ENCODE measurements at regions not wholly inside any gene's neighbourhood (a gene's known extent, or its start where the extent isn't known, plus 50 kb on each side); places are given as distances from the start of the nearest gene placed in this dataset.
"Not testable (repeated sequence)": the region's sequence is repeated elsewhere in the genome, so short reads cannot be mapped to it uniquely, and the experiment has no call there.

DNA sequence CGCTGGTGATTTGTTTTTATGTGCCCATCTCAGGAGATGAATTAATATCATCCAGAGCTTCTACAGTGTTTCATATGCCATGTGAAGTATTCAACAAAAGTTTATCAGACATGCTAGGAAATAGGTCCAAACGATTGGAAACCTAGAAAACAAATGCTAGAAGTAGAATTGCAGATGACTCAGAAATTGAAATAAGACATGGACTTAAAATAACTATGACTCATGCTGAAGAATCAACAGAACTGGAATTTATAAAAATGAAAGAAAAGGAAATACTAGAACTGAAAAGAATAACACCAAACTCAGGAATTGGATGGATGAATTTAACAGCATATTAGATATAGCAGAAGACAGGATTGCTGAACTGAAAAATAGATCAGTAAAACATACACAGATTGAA lies 172.7 kb upstream of the GIMD1 start:
- in situ Hi-C loops (cut with MboI; ENCODE audit: low sequenced_read_pairs) = no loop called here

DNA sequence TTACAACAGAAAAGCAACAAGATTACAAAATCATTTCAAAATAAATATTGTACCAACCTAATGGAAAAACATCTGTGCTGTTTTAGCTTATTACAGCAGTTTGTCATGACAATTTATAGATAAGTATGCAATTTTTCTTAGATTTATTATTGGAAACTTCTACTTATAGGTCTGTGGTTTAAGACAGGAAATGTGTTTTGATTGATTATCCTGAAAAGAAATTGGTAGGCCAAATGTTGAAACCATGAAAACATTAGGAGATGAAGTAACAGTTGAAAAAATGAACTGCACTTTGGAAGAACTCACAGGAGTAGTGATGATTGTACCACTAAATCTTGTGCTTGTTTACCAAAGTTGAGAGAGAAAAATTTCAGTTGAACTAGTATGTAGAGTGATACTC lies 162.2 kb upstream of the GIMD1 start:
- in situ Hi-C loops (cut with MboI; ENCODE audit: low sequenced_read_pairs) = no loop called here

DNA sequence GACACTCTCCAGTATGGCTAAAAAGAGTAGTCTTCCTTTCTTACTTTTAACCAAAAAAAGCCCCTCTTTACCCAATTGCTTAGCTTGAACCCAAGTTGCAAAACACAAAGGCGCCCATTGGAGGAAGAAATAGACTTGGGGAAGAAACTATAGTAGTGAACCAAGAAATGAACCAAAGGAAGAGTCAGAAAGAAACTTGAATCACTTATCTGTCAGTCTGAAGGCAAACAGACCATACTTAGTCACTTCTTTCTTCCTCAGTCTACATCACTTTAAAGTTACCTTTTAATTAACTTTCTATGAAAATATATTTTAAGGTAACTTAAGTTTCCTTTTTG lies 161.4 kb upstream of the GIMD1 start:
- in situ Hi-C loops (cut with MboI; ENCODE audit: low sequenced_read_pairs) = no loop called here

- in situ Hi-C loops (cut with MboI; ENCODE audit: low sequenced_read_pairs) = no loop called here
These were observed 160.9 kb upstream of the GIMD1 start for GRCh38 chr4:106529348-106530023.

- in situ Hi-C loops (cut with MboI; ENCODE audit: low sequenced_read_pairs) = no loop called here
These were observed 158.7 kb upstream of the GIMD1 start for GRCh38 chr4:106527316-106527715.

DNA sequence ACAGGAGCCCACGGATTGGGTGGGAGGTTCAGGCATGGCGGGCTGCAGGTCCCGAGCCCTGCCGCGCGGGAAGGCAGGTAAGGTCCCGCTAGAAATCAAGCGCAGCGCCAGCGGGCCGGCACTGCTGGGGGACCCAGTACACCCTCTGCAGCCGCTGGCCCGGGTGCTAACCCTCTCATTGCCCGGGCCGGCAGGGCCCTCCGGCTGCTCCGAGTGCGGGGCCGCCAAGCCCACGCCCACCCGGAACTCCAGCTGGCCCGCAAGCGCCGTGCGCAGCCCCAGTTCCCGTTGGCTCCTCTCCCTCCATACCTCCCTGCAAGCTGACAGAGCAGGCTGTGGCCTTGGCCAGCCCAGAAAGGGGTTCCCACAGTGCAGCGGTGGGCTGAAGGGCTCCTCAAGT lies 156.8 kb upstream of the GIMD1 start:
- in situ Hi-C loops (cut with MboI; ENCODE audit: low sequenced_read_pairs) = not testable (repeated sequence)

GRCh38 chr4:106524772-106525171 lies 156.2 kb upstream of the GIMD1 start:
- in situ Hi-C loops (cut with MboI; ENCODE audit: low sequenced_read_pairs) = not testable (repeated sequence)

DNA sequence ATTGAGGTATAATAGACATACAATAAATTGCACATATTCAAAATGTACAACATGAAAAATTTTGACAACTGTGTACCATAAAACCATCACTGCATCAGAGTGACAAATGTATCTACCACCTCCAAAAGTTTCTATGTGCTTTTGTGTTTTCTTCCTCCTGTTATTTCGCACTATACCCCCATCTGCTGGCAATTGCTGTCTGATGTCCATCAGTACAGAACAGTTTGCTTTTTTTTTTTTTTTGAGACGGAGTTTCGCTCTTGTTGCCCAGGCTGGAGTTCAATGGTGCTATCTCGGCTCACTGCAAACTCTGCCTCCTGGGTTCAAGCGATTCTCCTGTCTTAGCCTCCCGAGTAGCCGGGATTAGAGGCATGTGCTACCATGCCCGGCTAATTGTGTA lies 154.3 kb upstream of the GIMD1 start:
- in situ Hi-C loops (cut with MboI; ENCODE audit: low sequenced_read_pairs) = no loop called here

GRCh38 chr4:106512706-106513105 lies 144.1 kb upstream of the GIMD1 start:
- in situ Hi-C loops (cut with MboI; ENCODE audit: low sequenced_read_pairs) = no loop called here

DNA sequence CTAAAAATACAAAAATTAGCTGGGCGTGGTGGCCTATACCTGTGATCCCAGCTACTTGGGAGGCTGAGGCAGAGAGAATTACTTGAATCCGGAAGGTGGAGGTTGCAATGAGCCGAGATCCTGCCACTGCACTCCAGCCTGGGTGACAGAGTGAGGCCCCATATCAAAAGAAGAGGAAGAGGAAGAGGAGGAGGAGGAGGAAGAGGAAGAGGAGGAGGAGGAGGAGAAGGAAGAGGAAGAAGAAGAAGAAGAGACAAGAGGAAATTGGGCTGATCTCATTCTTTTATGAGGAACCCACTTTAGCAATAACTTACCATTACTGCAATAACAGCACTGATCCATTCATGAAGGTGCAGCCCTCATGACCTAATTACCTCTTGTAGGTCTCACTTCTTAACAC lies 138.9 kb upstream of the GIMD1 start:
- in situ Hi-C loops (cut with MboI; ENCODE audit: low sequenced_read_pairs) = no loop called here

GRCh38 chr4:106503116-106504050 lies 134.8 kb upstream of the GIMD1 start:
- in situ Hi-C loops (cut with MboI; ENCODE audit: low sequenced_read_pairs) = no loop called here

- in situ Hi-C loops (cut with MboI; ENCODE audit: low sequenced_read_pairs) = no loop called here
These were observed 133.6 kb upstream of the GIMD1 start for GRCh38 chr4:106502106-106502699.

DNA sequence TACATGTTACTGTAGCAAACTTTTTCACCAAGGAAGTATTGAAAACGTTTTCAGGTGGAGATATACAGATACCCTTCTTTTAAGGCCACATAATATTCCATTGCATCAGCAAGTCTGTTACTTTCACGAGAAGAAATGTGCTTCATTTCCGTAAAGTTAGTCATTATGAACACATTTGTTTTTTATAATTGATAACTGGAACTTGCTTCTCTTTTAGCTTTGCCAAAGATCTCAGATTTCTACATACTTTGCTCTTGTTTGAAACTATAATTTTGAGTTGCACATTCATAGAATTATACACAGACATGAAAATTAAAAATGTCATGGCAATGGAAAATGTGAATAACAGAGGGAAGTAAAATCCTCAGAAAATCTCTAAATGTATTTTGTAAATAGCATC lies 128.7 kb upstream of the GIMD1 start:
- in situ Hi-C loops (cut with MboI; ENCODE audit: low sequenced_read_pairs) = no loop called here

GRCh38 chr4:106496061-106496460 lies 127.5 kb upstream of the GIMD1 start:
- in situ Hi-C loops (cut with MboI; ENCODE audit: low sequenced_read_pairs) = no loop called here

DNA sequence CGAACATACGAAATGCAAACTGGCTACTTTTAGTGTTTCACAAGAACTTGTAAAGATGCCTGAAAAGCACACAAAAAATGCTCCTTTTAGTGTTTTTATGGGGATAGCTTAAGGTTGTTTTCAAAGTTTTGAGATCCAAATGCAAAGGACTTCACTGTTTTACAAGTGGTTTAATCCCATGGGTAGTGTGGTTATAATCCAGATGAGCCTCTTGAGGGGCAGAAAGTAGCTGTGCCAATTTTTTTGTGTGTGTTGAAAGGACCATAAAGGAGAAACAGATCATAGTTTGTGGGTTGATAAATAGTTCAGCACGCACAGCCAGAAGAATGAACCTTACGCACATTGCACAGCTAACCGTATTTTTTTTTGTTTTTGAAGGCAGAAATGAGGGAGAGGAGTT lies 126.9 kb upstream of the GIMD1 start:
- in situ Hi-C loops (cut with MboI; ENCODE audit: low sequenced_read_pairs) = no loop called here

- in situ Hi-C loops (cut with MboI; ENCODE audit: low sequenced_read_pairs) = no loop called here
These were observed 125.5 kb upstream of the GIMD1 start for GRCh38 chr4:106494066-106494465.

- in situ Hi-C loops (cut with MboI; ENCODE audit: low sequenced_read_pairs) = no loop called here
These were observed 124.5 kb upstream of the GIMD1 start for GRCh38 chr4:106493086-106493485.

DNA sequence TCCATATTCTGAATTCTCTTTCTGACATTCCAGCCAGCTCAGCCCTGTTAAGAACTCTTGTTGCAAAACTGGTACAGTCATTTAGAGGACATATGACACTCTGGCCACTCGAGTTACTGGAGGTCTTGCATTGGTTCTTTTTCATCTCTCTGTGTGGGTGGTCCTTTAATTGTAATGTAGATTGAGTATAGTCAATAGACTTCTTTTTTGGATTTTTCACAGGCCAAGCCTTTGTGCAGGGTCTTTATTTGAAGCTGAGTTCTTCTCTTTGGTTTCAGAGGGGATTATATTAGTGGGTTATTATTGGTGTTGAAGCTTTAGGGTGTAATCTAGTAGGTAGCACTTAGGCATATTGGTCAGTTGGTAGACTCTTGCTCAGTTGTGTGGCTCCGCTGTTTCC lies 118.0 kb upstream of the GIMD1 start:
- in situ Hi-C loops (cut with MboI; ENCODE audit: low sequenced_read_pairs) = no loop called here

DNA sequence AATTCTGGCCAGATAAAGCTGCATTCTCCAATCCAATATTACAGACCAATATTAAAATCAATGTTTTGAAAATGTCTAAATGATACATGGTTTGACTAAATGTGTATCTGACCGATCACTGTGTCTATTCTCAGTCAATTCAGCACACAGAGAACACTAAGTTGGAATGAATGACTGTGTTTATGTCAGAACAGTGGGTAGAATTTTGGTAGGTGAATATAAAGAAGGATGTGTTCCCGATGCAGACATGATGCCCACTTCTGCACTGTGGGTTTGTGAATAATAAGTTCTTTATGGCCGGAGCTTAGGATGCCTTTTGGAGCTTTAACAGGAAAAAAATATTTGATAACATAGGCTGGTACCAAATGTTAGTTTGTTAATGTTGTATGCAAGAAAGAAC lies 113.2 kb upstream of the GIMD1 start:
- in situ Hi-C loops (cut with MboI; ENCODE audit: low sequenced_read_pairs) = no loop called here

- in situ Hi-C loops (cut with MboI; ENCODE audit: low sequenced_read_pairs) = no loop called here
These were observed 109.6 kb upstream of the GIMD1 start for GRCh38 chr4:106478152-106478551.

DNA sequence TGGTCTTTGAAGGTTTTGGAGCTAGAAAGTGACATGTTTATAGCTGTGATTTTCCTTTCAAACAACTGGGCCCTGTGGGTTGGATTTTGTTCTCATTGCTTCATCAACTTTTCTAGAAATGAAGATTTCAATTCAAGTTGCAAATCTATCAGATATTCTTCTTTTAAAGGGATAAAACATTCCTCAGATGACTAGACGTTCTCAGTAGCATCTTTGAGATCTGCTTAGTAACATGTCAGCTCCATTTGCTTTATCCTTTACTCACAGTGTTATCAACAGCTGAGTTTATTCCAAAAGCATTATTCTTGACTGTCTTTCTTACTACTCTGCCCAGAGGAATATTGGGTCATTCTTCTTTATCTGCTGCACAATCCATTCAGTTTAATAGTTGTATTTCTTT lies 108.2 kb upstream of the GIMD1 start:
- in situ Hi-C loops (cut with MboI; ENCODE audit: low sequenced_read_pairs) = no loop called here

DNA sequence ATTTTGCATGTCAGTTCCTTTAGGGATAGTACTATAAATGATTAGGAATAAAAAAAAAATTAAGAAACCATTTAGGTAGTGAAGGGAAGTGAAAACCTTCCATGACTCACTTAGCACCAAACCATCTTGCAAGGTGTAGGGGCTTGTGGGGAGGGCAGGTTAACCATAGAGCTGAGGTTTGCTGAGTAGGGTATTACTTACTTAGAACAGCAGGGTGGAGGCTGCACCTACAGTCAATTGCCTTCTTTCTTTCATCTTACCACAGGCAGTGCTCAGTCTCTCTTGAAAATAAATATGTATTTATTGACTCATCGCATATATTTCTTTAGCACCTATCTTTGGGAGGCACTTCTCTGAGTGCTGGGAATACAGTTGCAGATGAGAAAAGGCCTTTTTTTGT lies 104.9 kb upstream of the GIMD1 start:
- in situ Hi-C loops (cut with MboI; ENCODE audit: low sequenced_read_pairs) = no loop called here
